ENCODE measurements at regions not wholly inside any gene's neighbourhood (a gene's known extent, or its start where the extent isn't known, plus 50 kb on each side); places are given as distances from the start of the nearest gene placed in this dataset.

DNA sequence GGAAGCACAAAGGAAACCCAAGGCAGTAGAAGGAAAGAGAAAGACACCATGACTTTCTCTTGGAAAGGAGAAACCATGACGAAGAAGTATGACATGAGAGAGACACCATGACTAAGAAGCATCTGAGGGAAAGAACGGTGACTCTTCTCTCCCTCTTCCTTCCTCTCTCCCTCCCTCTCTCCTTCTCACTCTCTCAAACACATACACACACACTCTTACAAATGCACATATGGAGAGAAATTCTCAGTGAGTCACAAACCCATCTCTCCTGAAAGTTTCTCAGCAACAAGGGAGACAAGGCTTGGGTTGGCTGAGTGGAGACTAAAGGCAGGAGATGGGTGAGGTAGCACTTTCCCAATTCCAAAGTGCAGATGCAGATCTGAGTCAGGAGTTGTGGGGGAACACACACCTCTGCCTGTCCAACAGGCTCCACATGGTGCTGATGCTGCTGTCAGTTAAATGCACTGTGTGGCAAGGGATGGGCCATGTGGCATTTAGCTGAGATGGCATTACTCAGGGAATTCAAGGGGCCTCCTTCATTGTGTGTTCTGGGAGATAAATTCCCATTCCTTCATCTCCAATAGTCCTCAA lies 336.7 kb upstream of the C16orf82 start:
- no peak overlapping the region for H3K27ac ChIP-seq
- TF ChIP-seq CTCF (conservative IDR thresholded peaks at IDR 0.05) = no peak

DNA sequence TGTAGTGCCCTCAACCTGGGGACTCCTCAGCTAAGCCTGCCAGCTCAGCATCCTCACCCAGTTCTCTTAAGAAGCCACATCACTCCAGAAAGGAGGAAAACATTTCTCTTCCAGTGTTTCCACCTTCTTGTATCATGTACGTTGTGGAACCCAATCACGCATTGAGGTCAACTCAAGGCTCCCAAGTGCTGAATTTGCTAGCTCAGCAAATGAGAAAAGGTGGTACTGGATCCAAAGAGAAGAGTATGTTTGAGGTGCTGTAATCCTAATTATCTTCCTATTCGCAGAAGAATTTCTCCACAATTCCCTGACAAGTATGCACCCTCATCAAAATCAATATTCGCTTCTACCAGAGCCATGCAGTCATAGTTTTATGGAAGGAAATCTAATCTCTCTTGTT lies 335.0 kb upstream of the C16orf82 start:
- no peak overlapping the region for H3K27ac ChIP-seq
- no peak for TF ChIP-seq CTCF (conservative IDR thresholded peaks at IDR 0.05)

GRCh38 chr16:26733710-26734109 lies 333.0 kb upstream of the C16orf82 start:
- TF ChIP-seq CTCF (conservative IDR thresholded peaks at IDR 0.05) = no peak
- H3K27ac ChIP-seq = no peak overlapping the region

GRCh38 chr16:26735521-26735920 lies 331.2 kb upstream of the C16orf82 start:
- TF ChIP-seq CTCF (conservative IDR thresholded peaks at IDR 0.05) = no peak

GRCh38 chr16:26736084-26736483 lies 330.6 kb upstream of the C16orf82 start:
- TF ChIP-seq CTCF (conservative IDR thresholded peaks at IDR 0.05) = no peak

More at GRCh38 chr16:26735521-26735920, 331.2 kb upstream of the C16orf82 start:
- H3K27ac ChIP-seq = no peak overlapping the region

DNA sequence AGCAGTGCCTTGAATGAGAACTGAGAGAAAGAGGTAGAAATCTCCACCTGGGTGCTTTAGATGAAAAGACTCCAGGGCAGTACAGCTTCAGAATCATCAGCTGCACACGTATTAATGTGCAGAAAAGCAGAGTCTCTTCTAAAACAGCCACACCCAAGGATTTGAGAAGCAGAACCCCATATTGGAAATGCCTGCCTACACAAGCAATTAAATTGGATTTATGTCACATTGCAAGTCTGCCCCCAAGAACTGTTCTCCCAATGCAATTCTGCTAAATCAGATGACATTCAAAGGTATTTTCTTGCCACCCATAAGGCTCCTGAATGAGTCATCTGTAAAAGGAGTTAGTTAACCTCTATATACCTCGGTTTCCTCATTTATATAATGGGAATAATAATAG lies 326.0 kb upstream of the C16orf82 start:
- TF ChIP-seq CTCF (conservative IDR thresholded peaks at IDR 0.05) = no peak
- no peak overlapping the region for H3K27ac ChIP-seq

More at GRCh38 chr16:26736084-26736483, 330.6 kb upstream of the C16orf82 start:
- no peak overlapping the region for H3K27ac ChIP-seq

DNA sequence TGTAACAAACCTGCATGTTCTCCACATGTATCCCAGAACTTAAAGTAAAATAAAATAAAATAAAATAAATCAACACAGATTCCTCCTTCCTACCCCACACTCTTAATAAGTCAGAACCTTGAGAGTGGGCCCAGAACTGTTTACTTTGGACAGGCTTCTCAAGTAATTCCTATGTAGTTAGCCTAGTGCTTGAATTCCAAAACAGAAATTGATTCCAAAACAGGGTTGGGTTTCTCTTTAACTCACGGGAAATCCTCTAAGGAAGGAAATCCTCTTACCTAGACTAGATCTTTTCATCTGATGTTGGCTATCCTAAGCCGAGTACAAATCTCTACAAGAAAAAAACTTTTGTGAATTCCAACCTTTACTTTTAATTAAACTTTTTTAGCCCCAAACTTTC lies 324.7 kb upstream of the C16orf82 start:
- no peak overlapping the region for H3K27ac ChIP-seq
- no peak for TF ChIP-seq CTCF (conservative IDR thresholded peaks at IDR 0.05)

All from VCaP (cell line).